Caco-2 (cell line): ENCODE measurements at regions not wholly inside any gene's neighbourhood (a gene's known extent, or its start where the extent isn't known, plus 50 kb on each side); places are given as distances from the start of the nearest gene placed in this dataset.

Experiments
- BruUV-seq: library from RNA; stranded (reverse); fragments of 400-500 nt; replicated peaks from 2 replicates; lab custom pipeline; 2021; lab: Mats Ljungman, UMichigan
- CTCF ChIA-PET: fragments of 300-600 bp; sonication (Branson Sonifier 250); formaldehyde crosslinking; loops from one replicate; lab custom pipeline; 2022; ENCODE audit warnings: antibody characterized with exemption; lab: Charles Lee
- POLR2A ChIA-PET: fragments of 300-600 bp; sonication (Branson Sonifier 250); formaldehyde crosslinking; loops from one replicate; lab custom pipeline; 2022; ENCODE audit warnings: antibody characterized with exemption; lab: Charles Lee
- DNase-seq, 2 experiments: peaks; one replicate each; pipeline versions ENCODE4 v3.0.0 to v3.0.0-alpha.2; 2020 to 2022
- H3K27me3 ChIP-seq: replicated peaks from 2 replicates; pipeline ENCODE4 v1.6.0; 2011; ENCODE audit warnings: low read length; ENCODE audit not compliant: control insufficient read depth, insufficient read depth
- H3K36me3 ChIP-seq: 2 replicates; pipeline ENCODE4 v1.5.1; 2011; ENCODE audit warnings: low read length; ENCODE audit not compliant: control insufficient read depth, insufficient read depth
- H3K4me1 ChIP-seq: fragments of 250-450 bp; sonication (Bioruptor Pico); 2 replicates; pipeline ENCODE4 v1.5.1; 2020; ENCODE audit warnings: mild to moderate bottlenecking
- H3K4me3 ChIP-seq: 2 replicates; pipeline ENCODE4 v1.5.1; 2011; ENCODE audit warnings: low read depth, mild to moderate bottlenecking, control low read depth, low read length
- H3K9me3 ChIP-seq: fragments of 250-450 bp; sonication (Bioruptor Pico); 2 replicates; pipeline ENCODE4 v1.5.1; 2020; ENCODE audit warnings: mild to moderate bottlenecking, moderate library complexity
- H3K27ac Mint-ChIP-seq: one replicate; pipeline ENCODE4 v1.8.0; 2022; ENCODE audit warnings: mixed read lengths; ENCODE audit not compliant: unreplicated experiment
- H3K27me3 Mint-ChIP-seq: one replicate; pipeline ENCODE4 v1.8.0; 2022; ENCODE audit warnings: mixed read lengths; ENCODE audit not compliant: insufficient read depth, unreplicated experiment
- H3K36me3 Mint-ChIP-seq: one replicate; pipeline ENCODE4 v1.8.0; 2022; ENCODE audit warnings: mild to moderate bottlenecking, mixed read lengths; ENCODE audit not compliant: insufficient read depth, unreplicated experiment
- H3K4me1 Mint-ChIP-seq: one replicate; pipeline ENCODE4 v1.8.0; 2022; ENCODE audit warnings: low read depth, mixed read lengths; ENCODE audit not compliant: unreplicated experiment
- H3K4me3 Mint-ChIP-seq: one replicate; pipeline ENCODE4 v1.8.0; 2022; ENCODE audit warnings: mild to moderate bottlenecking, moderate library complexity, mixed read lengths; ENCODE audit not compliant: unreplicated experiment
- H3K9me3 Mint-ChIP-seq: one replicate; pipeline ENCODE4 v1.8.0; 2022; ENCODE audit warnings: mixed read lengths; ENCODE audit not compliant: unreplicated experiment
- intact Hi-C: fragments of 100-400 bp; cut with micrococcal nuclease; formaldehyde crosslinking; loops from one replicate; pipeline ENCODE4 v1.10.0; 2022; ENCODE audit not compliant: unreplicated experiment
- TF ChIP-seq, protein P1 (sequence below), 2 experiments: fragments of 200-600 bp in 1 of 2; IDR thresholded peaks; 1 replicate in 1 of 2; 2 replicates in 1 of 2; pipeline versions ENCODE4 v1.5.1 to v1.8.0; 2011 to 2022; ENCODE audit warnings: antibody characterized with exemption in 1 of 2, control low read depth in 1 of 2, inconsistent platforms in 1 of 2, low read depth in 1 of 2, low read length in 1 of 2, mild to moderate bottlenecking in 1 of 2, moderate library complexity in 1 of 2; ENCODE audit not compliant: insufficient read depth in 1 of 2, severe bottlenecking in 1 of 2, unreplicated experiment in 1 of 2

DNA sequence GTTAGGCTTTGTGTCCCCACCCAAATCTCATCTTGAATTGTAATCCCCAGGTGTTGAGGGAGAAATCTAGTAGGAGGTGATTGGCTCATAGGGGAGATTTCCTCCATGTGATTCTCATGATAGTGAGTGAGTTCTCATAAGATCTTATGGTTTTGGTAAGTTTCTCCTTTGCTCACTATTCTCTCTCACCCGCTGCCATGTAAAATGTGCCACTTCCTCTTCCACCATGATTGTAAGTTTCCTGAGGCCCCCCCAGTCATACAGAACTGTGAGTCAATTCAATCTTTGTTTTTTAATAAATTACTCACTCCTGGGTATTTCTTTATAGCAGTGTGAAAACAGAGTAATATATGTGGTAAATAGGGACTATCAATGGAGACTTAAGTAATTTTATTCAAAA lies 434.5 kb upstream of the OLFM3 start:
- intact Hi-C loops: loop anchor here (5.0 kb wide), 2 partner anchors 239 to 779 kb away; no protein-coding TSS in a partner anchor
- no peaks in the 10 kb centered on the region for H3K27me3 Mint-ChIP-seq
- CTCF ChIA-PET: no interaction called here
- BruUV-seq: no TSS peak
- no peak overlapping the region for H3K4me3 ChIP-seq
- no peaks in the 10 kb centered on the region for H3K9me3 ChIP-seq
- TF ChIP-seq, protein P1, sequence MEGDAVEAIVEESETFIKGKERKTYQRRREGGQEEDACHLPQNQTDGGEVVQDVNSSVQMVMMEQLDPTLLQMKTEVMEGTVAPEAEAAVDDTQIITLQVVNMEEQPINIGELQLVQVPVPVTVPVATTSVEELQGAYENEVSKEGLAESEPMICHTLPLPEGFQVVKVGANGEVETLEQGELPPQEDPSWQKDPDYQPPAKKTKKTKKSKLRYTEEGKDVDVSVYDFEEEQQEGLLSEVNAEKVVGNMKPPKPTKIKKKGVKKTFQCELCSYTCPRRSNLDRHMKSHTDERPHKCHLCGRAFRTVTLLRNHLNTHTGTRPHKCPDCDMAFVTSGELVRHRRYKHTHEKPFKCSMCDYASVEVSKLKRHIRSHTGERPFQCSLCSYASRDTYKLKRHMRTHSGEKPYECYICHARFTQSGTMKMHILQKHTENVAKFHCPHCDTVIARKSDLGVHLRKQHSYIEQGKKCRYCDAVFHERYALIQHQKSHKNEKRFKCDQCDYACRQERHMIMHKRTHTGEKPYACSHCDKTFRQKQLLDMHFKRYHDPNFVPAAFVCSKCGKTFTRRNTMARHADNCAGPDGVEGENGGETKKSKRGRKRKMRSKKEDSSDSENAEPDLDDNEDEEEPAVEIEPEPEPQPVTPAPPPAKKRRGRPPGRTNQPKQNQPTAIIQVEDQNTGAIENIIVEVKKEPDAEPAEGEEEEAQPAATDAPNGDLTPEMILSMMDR (IDR thresholded peaks at IDR 0.05; ENCODE audit: insufficient read depth in 1 of 2, low read depth in 1 of 2, low read length in 1 of 2, severe bottlenecking in 1 of 2, unreplicated experiment in 1 of 2): no peak
- no peaks in the 10 kb centered on the region for H3K4me1 Mint-ChIP-seq
- H3K27ac Mint-ChIP-seq: no peak overlapping the region
- H3K36me3 Mint-ChIP-seq: no peaks in the 10 kb centered on the region
- POLR2A ChIA-PET: no interaction called here
- no peaks in the 10 kb centered on the region for H3K9me3 Mint-ChIP-seq
- DNase-seq: no peak
- no peaks in the 10 kb centered on the region for H3K27me3 ChIP-seq
- H3K4me1 ChIP-seq: no peaks in the 10 kb centered on the region
- H3K36me3 ChIP-seq: no peaks in the 10 kb centered on the region
- no peak overlapping the region for H3K4me3 Mint-ChIP-seq

GRCh38 chr1:102420034-102420433 lies 423.3 kb upstream of the OLFM3 start:
- no peaks in the 10 kb centered on the region for H3K27me3 ChIP-seq
- intact Hi-C loops: no loop called here
- Mint-ChIP-seq H3K4me3 (no peak overlapping the region), H3K27me3 (peaks cover 2% of the 10 kb centered on the region), H3K9me3 (no peaks in the 10 kb centered on the region), H3K36me3 (no peaks in the 10 kb centered on the region), H3K27ac (no peak overlapping the region), H3K4me1 (no peaks in the 10 kb centered on the region)
- H3K4me3 ChIP-seq: no peak overlapping the region
- H3K9me3 ChIP-seq: no peaks in the 10 kb centered on the region
- DNase-seq: no peak
- TF ChIP-seq, protein P1 (IDR thresholded peaks at IDR 0.05; ENCODE audit: insufficient read depth in 1 of 2, low read depth in 1 of 2, low read length in 1 of 2, severe bottlenecking in 1 of 2, unreplicated experiment in 1 of 2): no peak
- BruUV-seq: no TSS peak
- ChIA-PET POLR2A (no interaction called here), CTCF (no interaction called here)
- H3K4me1 ChIP-seq: no peaks in the 10 kb centered on the region
- H3K36me3 ChIP-seq: no peaks in the 10 kb centered on the region
